ENCODE measurements at regions not wholly inside any gene's neighbourhood (a gene's known extent, or its start where the extent isn't known, plus 50 kb on each side); places are given as distances from the start of the nearest gene placed in this dataset.

DNA sequence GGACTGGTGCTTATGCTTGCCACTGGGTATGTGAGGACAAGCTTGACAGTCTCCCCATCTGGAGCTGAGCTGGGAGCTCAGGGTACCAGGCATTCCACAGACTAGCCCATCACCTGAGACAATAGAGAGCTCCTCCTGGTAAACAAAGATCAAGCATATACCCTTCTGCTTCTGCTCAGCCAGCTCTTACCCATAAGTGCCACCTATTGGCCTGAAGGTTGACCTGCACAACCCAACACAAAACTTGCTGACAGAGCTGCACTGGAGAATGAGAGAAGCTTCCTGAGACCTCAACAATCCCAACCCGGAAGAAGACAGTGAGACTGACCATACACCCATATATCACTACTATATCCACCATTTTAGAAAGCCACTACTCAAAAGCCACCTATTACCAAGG is 1049.2 kb upstream of the INTU start:
- TF ChIP-seq POLR2A (IDR thresholded peaks at IDR 0.05; ENCODE audit: low read depth, low read length) (no peak), TAF1 (IDR thresholded peaks at IDR 0.05; ENCODE audit: low read depth, low read length) (no peak), POU2F2 (IDR thresholded peaks at IDR 0.05; ENCODE audit: low read depth, low read length) (no peak), POLR2AphosphoS5 (IDR thresholded peaks at IDR 0.05; ENCODE audit: low read depth, low read length) (no peak)
